ENCODE measurements at regions not wholly inside any gene's neighbourhood (a gene's known extent, or its start where the extent isn't known, plus 50 kb on each side); places are given as distances from the start of the nearest gene placed in this dataset.

GRCh38 chr22:22786301-22787115 is 101.1 kb upstream of the IGLL5 start:
- H3K36me3 ChIP-seq, result no peaks in the 10 kb centered on the region
- no peak for DNase-seq (ENCODE audit: low spot score in 2 of 2)
- TF ChIP-seq, protein P1, sequence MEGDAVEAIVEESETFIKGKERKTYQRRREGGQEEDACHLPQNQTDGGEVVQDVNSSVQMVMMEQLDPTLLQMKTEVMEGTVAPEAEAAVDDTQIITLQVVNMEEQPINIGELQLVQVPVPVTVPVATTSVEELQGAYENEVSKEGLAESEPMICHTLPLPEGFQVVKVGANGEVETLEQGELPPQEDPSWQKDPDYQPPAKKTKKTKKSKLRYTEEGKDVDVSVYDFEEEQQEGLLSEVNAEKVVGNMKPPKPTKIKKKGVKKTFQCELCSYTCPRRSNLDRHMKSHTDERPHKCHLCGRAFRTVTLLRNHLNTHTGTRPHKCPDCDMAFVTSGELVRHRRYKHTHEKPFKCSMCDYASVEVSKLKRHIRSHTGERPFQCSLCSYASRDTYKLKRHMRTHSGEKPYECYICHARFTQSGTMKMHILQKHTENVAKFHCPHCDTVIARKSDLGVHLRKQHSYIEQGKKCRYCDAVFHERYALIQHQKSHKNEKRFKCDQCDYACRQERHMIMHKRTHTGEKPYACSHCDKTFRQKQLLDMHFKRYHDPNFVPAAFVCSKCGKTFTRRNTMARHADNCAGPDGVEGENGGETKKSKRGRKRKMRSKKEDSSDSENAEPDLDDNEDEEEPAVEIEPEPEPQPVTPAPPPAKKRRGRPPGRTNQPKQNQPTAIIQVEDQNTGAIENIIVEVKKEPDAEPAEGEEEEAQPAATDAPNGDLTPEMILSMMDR (IDR thresholded peaks at IDR 0.05), result no peak
- no peak overlapping the region for H3K27ac ChIP-seq
- H3K27me3 ChIP-seq, result peaks cover 4% of the 10 kb centered on the region
- no peaks in the 10 kb centered on the region for H3K4me1 ChIP-seq
- H3K9me3 ChIP-seq, result no peaks in the 10 kb centered on the region
- no peak overlapping the region for H3K4me3 ChIP-seq
- intact Hi-C loops (cut with DNase I), result no loop called here

DNA sequence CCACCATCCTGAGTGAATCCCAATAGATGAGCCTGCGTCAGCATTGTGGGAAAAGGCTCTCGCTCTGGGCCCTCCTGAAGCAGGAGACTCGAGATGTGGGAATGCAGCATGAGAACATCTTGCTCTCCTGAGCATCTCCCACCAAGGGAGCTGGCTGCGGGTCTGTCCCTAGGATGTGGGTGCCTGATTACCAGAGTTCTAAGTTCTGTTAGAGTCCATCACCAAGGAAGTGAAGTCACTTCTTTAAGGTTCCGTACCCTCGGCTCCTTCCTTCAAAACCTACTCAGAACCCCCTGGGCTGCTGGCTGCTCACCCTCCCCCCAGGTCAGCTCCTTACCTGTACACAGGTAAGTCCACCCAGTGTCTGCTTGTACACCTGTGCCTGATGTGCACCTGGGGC is 100.5 kb upstream of the IGLL5 start:
- Histone ChIP-seq H3K9me3 (no peaks in the 10 kb centered on the region), H3K4me3 (no peak overlapping the region), H3K27me3 (peaks cover 4% of the 10 kb centered on the region), H3K27ac (no peak overlapping the region), H3K36me3 (no peaks in the 10 kb centered on the region), H3K4me1 (no peaks in the 10 kb centered on the region)
- TF ChIP-seq, protein P1 (IDR thresholded peaks at IDR 0.05), result no peak
- DNase-seq (ENCODE audit: low spot score in 2 of 2), result no peak
- intact Hi-C loops (cut with DNase I), result no loop called here

- Histone ChIP-seq H3K4me3 (no peak overlapping the region), H3K27me3 (peaks cover 4% of the 10 kb centered on the region), H3K27ac (no peak overlapping the region), H3K4me1 (no peaks in the 10 kb centered on the region), H3K9me3 (no peaks in the 10 kb centered on the region), H3K36me3 (no peaks in the 10 kb centered on the region)
- intact Hi-C loops (cut with DNase I), result no loop called here
- DNase-seq (ENCODE audit: low spot score in 2 of 2), result no peak
- TF ChIP-seq, protein P1 (IDR thresholded peaks at IDR 0.05), result peak; percentile 22 to 49 (median 35)
These were observed 99.7 kb upstream of the IGLL5 start for GRCh38 chr22:22787786-22788459.

- peaks cover 4% of the 10 kb centered on the region for H3K27me3 ChIP-seq
- no peaks in the 10 kb centered on the region for H3K4me1 ChIP-seq
- no peaks in the 10 kb centered on the region for H3K36me3 ChIP-seq
- no peak overlapping the region for H3K4me3 ChIP-seq
- TF ChIP-seq, protein P1 (IDR thresholded peaks at IDR 0.05), result no peak
- H3K9me3 ChIP-seq, result no peaks in the 10 kb centered on the region
- intact Hi-C loops (cut with DNase I), result no loop called here
- H3K27ac ChIP-seq, result no peak overlapping the region
- DNase-seq (ENCODE audit: low spot score in 2 of 2), result no peak
These were observed 99.1 kb upstream of the IGLL5 start for GRCh38 chr22:22788460-22789037.

GRCh38 chr22:22789233-22789921 is 98.2 kb upstream of the IGLL5 start:
- no peak overlapping the region for H3K4me3 ChIP-seq
- TF ChIP-seq, protein P1 (IDR thresholded peaks at IDR 0.05), result no peak
- H3K36me3 ChIP-seq, result no peaks in the 10 kb centered on the region
- H3K27me3 ChIP-seq, result peaks cover 4% of the 10 kb centered on the region
- DNase-seq (ENCODE audit: low spot score in 2 of 2), result no peak
- intact Hi-C loops (cut with DNase I), result no loop called here
- no peaks in the 10 kb centered on the region for H3K9me3 ChIP-seq
- no peak overlapping the region for H3K27ac ChIP-seq
- no peaks in the 10 kb centered on the region for H3K4me1 ChIP-seq

All from ascending aorta (tissue), 2 donors.